Upper lobe of left lung (tissue), 4 donors: ENCODE measurements at regions not wholly inside any gene's neighbourhood (a gene's known extent, or its start where the extent isn't known, plus 50 kb on each side); places are given as distances from the start of the nearest gene placed in this dataset.

Experiments
- EP300 ChIP-seq, 4 donors: sonication (generic); formaldehyde crosslinking; IDR thresholded peaks; one replicate each; pipeline ENCODE4 v1.5.1; 2017; ENCODE audit warnings: antibody characterized with exemption in 4 of 4, control low read depth in 2 of 4
- POLR2A ChIP-seq, 4 donors: fragments of 450-650 bp; IDR thresholded peaks; one replicate each; pipeline ENCODE4 v1.5.1; 2016 to 2017; ENCODE audit warnings: antibody characterized with exemption in 4 of 4, mild to moderate bottlenecking in 2 of 4
- POLR2AphosphoS5 ChIP-seq, 2 donors: sonication (generic); formaldehyde crosslinking; IDR thresholded peaks; one replicate each; pipeline ENCODE4 v1.5.1; 2017; ENCODE audit warnings: antibody characterized with exemption in 2 of 2
- TF ChIP-seq, protein P1 (sequence below), 6 experiments: fragments of 450-650 bp in 4 of 6; fragments of 200-600 bp in 2 of 6; sonication (generic) in 2 of 6; IDR thresholded peaks; one replicate each; pipeline ENCODE4 v1.5.1; 2016 to 2019; ENCODE audit warnings: antibody characterized with exemption in 6 of 6

DNA sequence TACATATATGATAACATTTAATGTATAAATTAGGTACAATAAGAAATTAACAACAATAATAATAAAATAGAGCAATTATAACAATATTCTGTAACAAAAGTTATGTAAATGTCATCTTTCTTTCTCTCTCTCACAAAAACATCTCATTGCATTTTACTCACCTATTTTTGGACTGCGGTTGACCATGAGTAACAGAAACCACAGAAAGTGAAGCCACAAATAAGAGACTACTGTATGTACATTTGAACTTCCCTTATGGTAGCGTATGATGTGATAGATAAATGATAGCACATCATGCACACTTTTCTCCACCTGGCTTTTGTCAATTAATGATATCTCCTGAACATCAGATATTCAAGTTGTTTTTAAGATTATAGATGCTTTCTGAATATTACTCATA, 80.5 kb downstream of the HNRNPD start:
- TF ChIP-seq, protein P1, sequence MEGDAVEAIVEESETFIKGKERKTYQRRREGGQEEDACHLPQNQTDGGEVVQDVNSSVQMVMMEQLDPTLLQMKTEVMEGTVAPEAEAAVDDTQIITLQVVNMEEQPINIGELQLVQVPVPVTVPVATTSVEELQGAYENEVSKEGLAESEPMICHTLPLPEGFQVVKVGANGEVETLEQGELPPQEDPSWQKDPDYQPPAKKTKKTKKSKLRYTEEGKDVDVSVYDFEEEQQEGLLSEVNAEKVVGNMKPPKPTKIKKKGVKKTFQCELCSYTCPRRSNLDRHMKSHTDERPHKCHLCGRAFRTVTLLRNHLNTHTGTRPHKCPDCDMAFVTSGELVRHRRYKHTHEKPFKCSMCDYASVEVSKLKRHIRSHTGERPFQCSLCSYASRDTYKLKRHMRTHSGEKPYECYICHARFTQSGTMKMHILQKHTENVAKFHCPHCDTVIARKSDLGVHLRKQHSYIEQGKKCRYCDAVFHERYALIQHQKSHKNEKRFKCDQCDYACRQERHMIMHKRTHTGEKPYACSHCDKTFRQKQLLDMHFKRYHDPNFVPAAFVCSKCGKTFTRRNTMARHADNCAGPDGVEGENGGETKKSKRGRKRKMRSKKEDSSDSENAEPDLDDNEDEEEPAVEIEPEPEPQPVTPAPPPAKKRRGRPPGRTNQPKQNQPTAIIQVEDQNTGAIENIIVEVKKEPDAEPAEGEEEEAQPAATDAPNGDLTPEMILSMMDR (IDR thresholded peaks at IDR 0.05), result no peak
- TF ChIP-seq POLR2AphosphoS5 (IDR thresholded peaks at IDR 0.05) (no peak), EP300 (IDR thresholded peaks at IDR 0.05) (no peak), POLR2A (IDR thresholded peaks at IDR 0.05) (no peak)
